ENCODE measurements at regions not wholly inside any gene's neighbourhood (a gene's known extent, or its start where the extent isn't known, plus 50 kb on each side); places are given as distances from the start of the nearest gene placed in this dataset.

GRCh38 chr6:84635081-84635761, 129.2 kb downstream of the TBX18 start:
- Histone ChIP-seq H3K36me3 (ENCODE audit: insufficient read depth) (no peaks in the 10 kb centered on the region), H3K9me2 (ENCODE audit: insufficient read depth) (peaks cover 7% of the 10 kb centered on the region; the same call in 1 of the 2 replicates), H3K27me3 (ENCODE audit: insufficient read depth) (no peaks in the 10 kb centered on the region), H3K4me3 (no peak overlapping the region), H4K20me1 (replicated peaks; ENCODE audit: insufficient read depth) (no peaks in the 10 kb centered on the region), H2AFZ (peak overlapping the region; percentile 72; the same call in 1 of the 2 replicates), H3K27ac (ENCODE audit: low read depth) (no peak overlapping the region), H3F3A (replicated peaks; ENCODE audit: low read depth) (no peaks in the 10 kb centered on the region), H3K79me2 (replicated peaks; ENCODE audit: insufficient read depth) (no peaks in the 10 kb centered on the region), H3K4me1 (ENCODE audit: insufficient read depth) (no peaks in the 10 kb centered on the region), H3K4me2 (no peak overlapping the region)
- no peak overlapping the region for H3K4me3 Mint-ChIP-seq
- no peak for DNase-seq (ENCODE audit: low spot score)
- TF ChIP-seq ZNF331 (CRISPR knock-in tag; IDR thresholded peaks at IDR 0.05; ENCODE audit: low read depth) (no peak), ETS1 (IDR thresholded peaks at IDR 0.05) (no peak), STAT1 (IDR thresholded peaks at IDR 0.05; ENCODE audit: unreplicated experiment) (no peak), ZNF114 (CRISPR knock-in tag; IDR thresholded peaks at IDR 0.05) (no peak), EZH2phosphoT487 (IDR thresholded peaks at IDR 0.05; ENCODE audit: unreplicated experiment) (no peak), CREB1 (CRISPR knock-in tag; IDR thresholded peaks at IDR 0.05; ENCODE audit: low read depth) (no peak), JUNB (IDR thresholded peaks at IDR 0.05; ENCODE audit: unreplicated experiment) (no peak), POLR2AphosphoS5 (IDR thresholded peaks at IDR 0.05; ENCODE audit: low read depth) (no peak), REST (IDR thresholded peaks at IDR 0.05; ENCODE audit: unreplicated experiment) (no peak), ZNF462 (CRISPR knock-in tag; IDR thresholded peaks at IDR 0.05) (no peak), CTCF (conservative IDR thresholded peaks at IDR 0.05; ENCODE audit: low read depth in 2 of 2) (no peak), NANOG (IDR thresholded peaks at IDR 0.05; ENCODE audit: borderline replicate concordance) (no peak), EZH2 (IDR thresholded peaks at IDR 0.05; ENCODE audit: low read depth, unreplicated experiment) (no peak)
- H3K9me3 Mint-ChIP-seq = no peaks in the 10 kb centered on the region
- H3K27me3 Mint-ChIP-seq (ENCODE audit: insufficient read depth, low read depth, poor library complexity) = no peaks in the 10 kb centered on the region
- no peaks in the 10 kb centered on the region for H3K36me3 Mint-ChIP-seq (ENCODE audit: low read depth)
- no peaks in the 10 kb centered on the region for H3K4me1 Mint-ChIP-seq
- ATAC-seq = no peak
- no peak overlapping the region; the same call in 1 of the 2 replicates for H3K27ac Mint-ChIP-seq
